GM12878 (cell line): ENCODE measurements at regions not wholly inside any gene's neighbourhood (a gene's known extent, or its start where the extent isn't known, plus 50 kb on each side); places are given as distances from the start of the nearest gene placed in this dataset.

Experiments used
- ATAC-seq: fragments of 200-7000 bp; cut with Tn5 transposase; 3 replicates; pipeline ENCODE4 v1.9.1; 2020; ENCODE audit warnings: mild to moderate bottlenecking, moderate library complexity
- BruUV-seq: library from RNA; stranded (reverse); fragments of 400-500 nt; replicated peaks from 2 replicates; lab custom pipeline; 2021; lab: Mats Ljungman, UMichigan
- CTCF ChIA-PET: fragments of 300-600 bp; sonication (Branson Sonifier 250); formaldehyde crosslinking; extraction: SDS; loops from one replicate; lab custom pipeline; 2021; ENCODE audit warnings: inconsistent platforms; lab: Yijun Ruan, JAX
- POLR2A ChIA-PET: fragments of 350-600 bp; formaldehyde crosslinking; extraction: SDS; loops from one replicate; lab custom pipeline; 2021; ENCODE audit warnings: inconsistent platforms; lab: Charles Lee
- RAD21 ChIA-PET: fragments of 300-600 bp; sonication (Branson Sonifier 250); formaldehyde crosslinking; loops from one replicate; lab custom pipeline; 2023; ENCODE audit warnings: antibody characterized with exemption; ENCODE audit not compliant: unreplicated experiment; lab: Charles Lee
- SMC1A ChIA-PET: fragments of 300-600 bp; sonication (Branson Sonifier 250); formaldehyde crosslinking; loops from one replicate; lab custom pipeline; 2023; ENCODE audit not compliant: unreplicated experiment, uncharacterized antibody; lab: Charles Lee
- DNase-seq: peaks from one replicate; pipeline ENCODE4 v3.0.0-alpha.2; 2011; ENCODE audit warnings: low read depth, low spot score
- FAIRE-seq: peaks from 3 replicates; lab custom pipeline; 2011; peaks lifted over from hg19 to GRCh38; lab: Jason Lieb, UNC
- H2AFZ ChIP-seq: 2 replicates; pipeline ENCODE4 v1.6.0; 2011; ENCODE audit warnings: low read depth, low read length, control low read depth; ENCODE audit not compliant: control insufficient read depth
- H3K27ac ChIP-seq: 2 replicates; pipeline ENCODE4 v1.5.1; 2011; ENCODE audit warnings: control low read depth; ENCODE audit not compliant: control insufficient read depth, insufficient read depth
- H3K27me3 ChIP-seq, 2 experiments: replicated peaks in 1 of 2; 2 replicates each; pipeline versions ENCODE4 v1.6.0 to v1.6.1; 2011; ENCODE audit warnings: low read length in 1 of 2; ENCODE audit not compliant: control insufficient read depth in 2 of 2, insufficient read depth in 2 of 2
- H3K36me3 ChIP-seq, 2 experiments: 2 replicates each; pipeline ENCODE4 v1.5.1; 2011; ENCODE audit warnings: low read length in 1 of 2; ENCODE audit not compliant: control insufficient read depth in 2 of 2, insufficient read depth in 2 of 2
- H3K4me1 ChIP-seq: 2 replicates; pipeline ENCODE4 v1.6.1; 2011; ENCODE audit warnings: mild to moderate bottlenecking, low read length, moderate library complexity, mixed read lengths; ENCODE audit not compliant: control insufficient read depth, insufficient read depth
- H3K4me2 ChIP-seq: 2 replicates; pipeline ENCODE4 v1.6.0; 2011; ENCODE audit warnings: control low read depth; ENCODE audit not compliant: control insufficient read depth, insufficient read depth
- H3K4me3 ChIP-seq: fragments of 200-600 bp; sonication (generic); 2 replicates; pipeline ENCODE4 v1.5.1; 2016
- H3K79me2 ChIP-seq: 2 replicates; pipeline ENCODE4 v1.6.0; 2011; ENCODE audit warnings: low read length; ENCODE audit not compliant: control insufficient read depth, insufficient read depth
- H3K9ac ChIP-seq: 2 replicates; pipeline ENCODE4 v1.8.0; 2011; ENCODE audit warnings: low read length, control low read depth, mixed read lengths; ENCODE audit not compliant: control insufficient read depth, insufficient read depth
- H3K9me3 ChIP-seq: replicated peaks from 3 replicates; pipeline ENCODE4 v1.5.1; 2011; ENCODE audit warnings: mild to moderate bottlenecking, low read length; ENCODE audit not compliant: control insufficient read depth, insufficient read depth
- H4K20me1 ChIP-seq: 2 replicates; pipeline ENCODE4 v1.6.0; 2011; ENCODE audit not compliant: control insufficient read depth, insufficient read depth
- CBX3 ChIP-seq: fragments of 200-600 bp; sonication (generic); IDR thresholded peaks from 2 replicates; pipeline ENCODE4 v1.6.1; 2016; ENCODE audit warnings: low read depth, borderline replicate concordance
- DPF2 ChIP-seq: fragments of 450-650 bp; IDR thresholded peaks from 2 replicates; pipeline ENCODE4 v1.6.1; 2017; ENCODE audit warnings: mild to moderate bottlenecking
- FOXK2 ChIP-seq: fragments of 450-650 bp; IDR thresholded peaks from 2 replicates; pipeline ENCODE4 v1.6.1; 2017; ENCODE audit warnings: mild to moderate bottlenecking, moderate library complexity
- IKZF2 ChIP-seq, 2 experiments: fragments of 450-650 bp; IDR thresholded peaks; 2 replicates each; pipeline ENCODE4 v1.6.1; 2017; ENCODE audit warnings: mild to moderate bottlenecking in 2 of 2, moderate library complexity in 2 of 2
- NFIC ChIP-seq: IDR thresholded peaks from 2 replicates; pipeline ENCODE4 v1.6.1; 2012; ENCODE audit warnings: low read depth, mild to moderate bottlenecking, inconsistent platforms, low read length, moderate library complexity
- POU2F2 ChIP-seq: IDR thresholded peaks from 3 replicates; pipeline ENCODE4 v1.6.1; 2011; ENCODE audit warnings: low read depth, mild to moderate bottlenecking, low read length, borderline replicate concordance
- RCOR1 ChIP-seq: conservative IDR thresholded peaks from 2 replicates; pipeline ENCODE4 v1.6.1; 2012; ENCODE audit warnings: low read depth, low read length, improper control_type of control experiment
- SIX5 ChIP-seq: IDR thresholded peaks from 2 replicates; pipeline ENCODE4 v1.6.1; 2011; ENCODE audit warnings: mild to moderate bottlenecking, low read depth, low read length, moderate library complexity; ENCODE audit not compliant: severe bottlenecking
- SRF ChIP-seq, 2 experiments: IDR thresholded peaks; 2 replicates each; pipeline ENCODE4 v1.6.1; 2011; ENCODE audit warnings: low read depth in 2 of 2, low read length in 2 of 2, mild to moderate bottlenecking in 1 of 2, moderate library complexity in 1 of 2
- ZNF217 ChIP-seq: fragments of 450-650 bp; IDR thresholded peaks from 2 replicates; pipeline ENCODE4 v1.6.1; 2017; ENCODE audit warnings: antibody characterized with exemption, mild to moderate bottlenecking
- WGBS: methylation state at CpG from one replicate; pipeline ENCODE4 v1.1.6; 2016; ENCODE audit warnings: low lambda C conversion rate; ENCODE audit not compliant: insufficient replicate concordance, insufficient coverage; ENCODE audit errors: missing lambda C conversion rate; 5-methylcytosine and 5-hydroxymethylcytosine counted together
- in situ Hi-C: fragments of 300-500 bp; cut with MboI; formaldehyde crosslinking; loops from 9 replicates; pipeline ENCODE4 v1.14.3; 2018; ENCODE audit warnings: mixed read lengths
- intact Hi-C: fragments of 100-400 bp; cut with micrococcal nuclease; formaldehyde crosslinking; loops from one replicate; pipeline ENCODE4 v1.14.2; 2022; ENCODE audit not compliant: unreplicated experiment
- TF ChIP-seq, protein P1 (sequence below): fragments of 150-350 bp; IDR thresholded peaks from 2 replicates; pipeline ENCODE4 v1.6.1; 2014; ENCODE audit warnings: mild to moderate bottlenecking, low read depth, low read length
- TF ChIP-seq, protein P2 (sequence below): fragments of 450-650 bp; IDR thresholded peaks from 2 replicates; pipeline ENCODE4 v1.6.1; 2016; ENCODE audit warnings: mild to moderate bottlenecking
- TF ChIP-seq, protein P3 (sequence below): IDR thresholded peaks from 2 replicates; pipeline ENCODE4 v1.6.1; 2012; ENCODE audit warnings: low read length, inconsistent platforms

DNA sequence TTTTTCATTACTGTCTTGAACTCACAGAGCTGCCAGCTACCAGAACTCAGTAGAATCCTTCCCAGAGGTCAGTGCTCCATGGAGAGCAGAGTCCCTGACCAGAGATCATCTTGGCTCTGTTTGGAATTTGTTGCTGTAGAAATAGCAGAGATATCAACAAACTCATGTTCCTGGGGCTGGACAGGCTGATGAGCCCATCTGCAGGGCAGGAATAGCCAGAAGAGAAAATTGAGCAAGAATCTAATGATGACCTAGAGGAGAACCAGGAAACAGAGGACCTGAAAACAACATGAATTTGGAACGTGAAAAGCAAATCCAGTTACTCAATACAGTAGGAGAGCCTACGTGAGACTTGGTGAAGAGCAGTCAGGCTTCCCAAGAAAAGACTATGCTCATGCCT, 437.8 kb downstream of the PLK2 start:
- RAD21 ChIA-PET, result no interaction called here
- no peak for ATAC-seq
- H2AFZ ChIP-seq, result no peak overlapping the region

DNA sequence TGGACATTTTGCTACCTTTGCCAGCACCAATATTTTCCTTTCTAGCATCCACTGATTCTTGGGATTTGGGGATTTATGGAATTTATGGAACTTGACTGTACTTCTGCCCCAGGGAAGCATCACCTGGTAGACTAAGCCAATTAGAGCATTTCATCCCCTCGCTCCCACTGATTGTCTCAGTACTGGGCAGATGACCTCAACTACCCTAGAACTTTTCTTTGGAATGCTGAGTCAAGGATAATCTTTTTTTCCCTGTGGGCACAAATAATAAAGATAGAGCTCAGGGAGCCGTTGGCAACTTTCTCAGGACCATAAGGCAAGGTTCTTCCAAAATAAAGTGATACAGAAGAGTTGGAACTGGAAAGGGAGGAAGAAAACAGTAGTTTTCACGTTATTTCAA, 438.4 kb downstream of the PLK2 start:
- WGBS, result 26% methylated on average over 3 of the region's 3 CpGs
- in situ Hi-C loops, result no loop called here

More for the DNA sequence above, 437.8 kb downstream of the PLK2 start:
- Histone ChIP-seq H3K4me2 (no peak overlapping the region), H3K9ac (no peak overlapping the region), H3K4me1 (no peaks in the 10 kb centered on the region), H4K20me1 (no peaks in the 10 kb centered on the region), H3K36me3 (no peaks in the 10 kb centered on the region), H3K9me3 (no peaks in the 10 kb centered on the region), H3K4me3 (no peak overlapping the region), H3K27ac (no peak overlapping the region), H3K79me2 (no peaks in the 10 kb centered on the region), H3K27me3 (no peaks in the 10 kb centered on the region)
- WGBS, result 0% methylated on average over 2 of the region's 2 CpGs
- ChIA-PET CTCF (no interaction called here), SMC1A (interaction anchor here (0.5 kb wide), 1 partner anchor 63 kb away, joined by 3 read pairs; no protein-coding TSS in a partner anchor), POLR2A (no interaction called here)
- TF ChIP-seq SIX5 (no peak), CBX3 (no peak), SRF (IDR thresholded peaks at IDR 0.05; ENCODE audit: low read depth in 2 of 2, low read length in 2 of 2) (no peak), ZNF217 (no peak), DPF2 (no peak)
- TF ChIP-seq, protein P1, sequence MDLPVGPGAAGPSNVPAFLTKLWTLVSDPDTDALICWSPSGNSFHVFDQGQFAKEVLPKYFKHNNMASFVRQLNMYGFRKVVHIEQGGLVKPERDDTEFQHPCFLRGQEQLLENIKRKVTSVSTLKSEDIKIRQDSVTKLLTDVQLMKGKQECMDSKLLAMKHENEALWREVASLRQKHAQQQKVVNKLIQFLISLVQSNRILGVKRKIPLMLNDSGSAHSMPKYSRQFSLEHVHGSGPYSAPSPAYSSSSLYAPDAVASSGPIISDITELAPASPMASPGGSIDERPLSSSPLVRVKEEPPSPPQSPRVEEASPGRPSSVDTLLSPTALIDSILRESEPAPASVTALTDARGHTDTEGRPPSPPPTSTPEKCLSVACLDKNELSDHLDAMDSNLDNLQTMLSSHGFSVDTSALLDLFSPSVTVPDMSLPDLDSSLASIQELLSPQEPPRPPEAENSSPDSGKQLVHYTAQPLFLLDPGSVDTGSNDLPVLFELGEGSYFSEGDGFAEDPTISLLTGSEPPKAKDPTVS, result no peak
- in situ Hi-C loops, result no loop called here
- FAIRE-seq (no peak), DNase-seq (no peak)
- BruUV-seq, result no TSS peak
- intact Hi-C loops, result no loop called here

More for the DNA sequence above, 438.4 kb downstream of the PLK2 start:
- Histone ChIP-seq H3K9me3 (no peaks in the 10 kb centered on the region), H3K79me2 (no peaks in the 10 kb centered on the region), H3K4me3 (no peak overlapping the region), H3K27ac (no peak overlapping the region), H3K36me3 (no peaks in the 10 kb centered on the region), H3K4me1 (no peaks in the 10 kb centered on the region), H3K4me2 (no peak overlapping the region)
- BruUV-seq, result no TSS peak
- TF ChIP-seq, protein P2, sequence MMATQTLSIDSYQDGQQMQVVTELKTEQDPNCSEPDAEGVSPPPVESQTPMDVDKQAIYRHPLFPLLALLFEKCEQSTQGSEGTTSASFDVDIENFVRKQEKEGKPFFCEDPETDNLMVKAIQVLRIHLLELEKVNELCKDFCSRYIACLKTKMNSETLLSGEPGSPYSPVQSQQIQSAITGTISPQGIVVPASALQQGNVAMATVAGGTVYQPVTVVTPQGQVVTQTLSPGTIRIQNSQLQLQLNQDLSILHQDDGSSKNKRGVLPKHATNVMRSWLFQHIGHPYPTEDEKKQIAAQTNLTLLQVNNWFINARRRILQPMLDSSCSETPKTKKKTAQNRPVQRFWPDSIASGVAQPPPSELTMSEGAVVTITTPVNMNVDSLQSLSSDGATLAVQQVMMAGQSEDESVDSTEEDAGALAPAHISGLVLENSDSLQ, result no peak
- TF ChIP-seq IKZF2 (IDR thresholded peaks at IDR 0.05) (no peak), NFIC (no peak), FOXK2 (no peak), SRF (IDR thresholded peaks at IDR 0.05; ENCODE audit: low read depth in 2 of 2, low read length in 2 of 2) (no peak), RCOR1 (no peak), POU2F2 (no peak)
- TF ChIP-seq, protein P3, sequence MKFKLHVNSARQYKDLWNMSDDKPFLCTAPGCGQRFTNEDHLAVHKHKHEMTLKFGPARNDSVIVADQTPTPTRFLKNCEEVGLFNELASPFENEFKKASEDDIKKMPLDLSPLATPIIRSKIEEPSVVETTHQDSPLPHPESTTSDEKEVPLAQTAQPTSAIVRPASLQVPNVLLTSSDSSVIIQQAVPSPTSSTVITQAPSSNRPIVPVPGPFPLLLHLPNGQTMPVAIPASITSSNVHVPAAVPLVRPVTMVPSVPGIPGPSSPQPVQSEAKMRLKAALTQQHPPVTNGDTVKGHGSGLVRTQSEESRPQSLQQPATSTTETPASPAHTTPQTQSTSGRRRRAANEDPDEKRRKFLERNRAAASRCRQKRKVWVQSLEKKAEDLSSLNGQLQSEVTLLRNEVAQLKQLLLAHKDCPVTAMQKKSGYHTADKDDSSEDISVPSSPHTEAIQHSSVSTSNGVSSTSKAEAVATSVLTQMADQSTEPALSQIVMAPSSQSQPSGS, result no peak
- TF ChIP-seq, all 136 proteins: peak for 0
- Histone ChIP-seq H3K9ac (no peak overlapping the region), H4K20me1 (no peaks in the 10 kb centered on the region), H3K27me3 (no peaks in the 10 kb centered on the region), H2AFZ (no peak overlapping the region)
- FAIRE-seq (no peak), ATAC-seq (no peak), DNase-seq (no peak)
- SMC1A ChIA-PET, result no interaction called here
- CTCF ChIA-PET, result no interaction called here
- POLR2A ChIA-PET, result no interaction called here
- RAD21 ChIA-PET, result no interaction called here
- intact Hi-C loops, result no loop called here
